HCT116 (cell line): ENCODE measurements at regions not wholly inside any gene's neighbourhood (a gene's known extent, or its start where the extent isn't known, plus 50 kb on each side); places are given as distances from the start of the nearest gene placed in this dataset.

ENCODE experiments used
- ATAC-seq: fragments of 200-7000 bp; cut with Tn5 transposase; 2 replicates; pipeline ENCODE4 v1.9.1; 2020; ENCODE audit warnings: mild to moderate bottlenecking, moderate library complexity
- BruUV-seq: library from RNA; stranded (reverse); fragments of 400-500 nt; replicated peaks from 2 replicates; lab custom pipeline; 2021; lab: Mats Ljungman, UMichigan
- CTCF ChIA-PET: fragments of 300-600 bp; sonication (Branson Sonifier 250); formaldehyde crosslinking; loops from one replicate; lab custom pipeline; 2021; ENCODE audit warnings: antibody characterized with exemption; lab: Charles Lee
- POLR2A ChIA-PET: fragments of 300-600, 350-600 bp; sonication (Branson Sonifier 250); formaldehyde crosslinking; loops from one replicate; lab custom pipeline; 2021; ENCODE audit warnings: antibody characterized with exemption; lab: Charles Lee
- RAD21 ChIA-PET, 2 experiments: fragments of 300-600 bp; sonication (Branson Sonifier 250); formaldehyde crosslinking; loops; one replicate each; lab custom pipeline; 2023; ENCODE audit warnings: low total read pairs in 2 of 2; ENCODE audit not compliant: uncharacterized antibody in 2 of 2, unreplicated experiment in 2 of 2, low non-redundant PET in 1 of 2; lab: Charles Lee
- DNase-seq: peaks from one replicate; pipeline ENCODE4 v3.0.0-alpha.2; 2010; ENCODE audit warnings: low read depth, low spot score
- H2AFZ ChIP-seq: fragments of 200-600 bp; shearing (Covaris generic), sonication (generic); 2 replicates; pipeline ENCODE4 v1.6.1; 2017; ENCODE audit warnings: low read depth, mixed run types, mixed read lengths, antibody characterized with exemption, low read length; ENCODE audit not compliant: poor library complexity, severe bottlenecking
- H3K27ac ChIP-seq: 2 replicates; pipeline ENCODE4 v1.5.1; 2012; ENCODE audit warnings: low read depth, low read length
- H3K27me3 ChIP-seq: fragments of 200-600 bp; sonication (generic); 2 replicates; pipeline ENCODE4 v1.6.1; 2016; ENCODE audit warnings: mixed run types, low read length, mixed read lengths; ENCODE audit not compliant: insufficient read depth
- H3K36me3 ChIP-seq, 2 experiments: fragments of 200-500 bp in 1 of 2; fragments of 200-600 bp in 1 of 2; sonication (Bioruptor generic) in 1 of 2; sonication (generic) in 1 of 2; 2 replicates each; pipeline versions ENCODE4 v1.5.1 to v1.6.1; 2014 to 2016; ENCODE audit warnings: low read length in 2 of 2, inconsistent platforms in 1 of 2, mixed read lengths in 1 of 2, mixed run types in 1 of 2; ENCODE audit not compliant: insufficient read depth in 2 of 2, control insufficient read depth in 1 of 2
- H3K4me1 ChIP-seq, 2 experiments: fragments of 200-600 bp in 1 of 2; sonication (generic) in 1 of 2; 2 replicates each; pipeline versions ENCODE4 v1.5.1 to v1.6.1; 2012 to 2017; ENCODE audit warnings: low read length in 2 of 2, inconsistent platforms in 1 of 2, mild to moderate bottlenecking in 1 of 2, mixed read lengths in 1 of 2, mixed run types in 1 of 2, moderate library complexity in 1 of 2; ENCODE audit not compliant: insufficient read depth in 2 of 2, control insufficient read depth in 1 of 2
- H3K4me2 ChIP-seq: fragments of 200-600 bp; sonication (generic); 2 replicates; pipeline ENCODE4 v1.6.1; 2017; ENCODE audit warnings: mixed run types, low read length, mixed read lengths
- H3K4me3 ChIP-seq, 2 experiments: fragments of 200-600 bp in 1 of 2; sonication (generic) in 1 of 2; replicated peaks in 1 of 2; 2 replicates each; pipeline ENCODE4 v1.5.1; 2011 to 2016; ENCODE audit warnings: low read length in 2 of 2, control low read depth in 1 of 2, low read depth in 1 of 2, mild to moderate bottlenecking in 1 of 2, mixed read lengths in 1 of 2, mixed run types in 1 of 2
- H3K79me2 ChIP-seq: fragments of 200-600 bp; sonication (generic); 2 replicates; pipeline ENCODE4 v1.6.1; 2017; ENCODE audit warnings: mild to moderate bottlenecking, mixed run types, low read length, moderate library complexity, mixed read lengths; ENCODE audit not compliant: insufficient read depth
- H3K9ac ChIP-seq: fragments of 200-600 bp; sonication (generic); 2 replicates; pipeline ENCODE4 v1.6.1; 2016; ENCODE audit warnings: low read length, mixed read lengths
- H3K9me2 ChIP-seq: fragments of 200-600 bp; sonication (generic), shearing (Covaris generic); 2 replicates; pipeline ENCODE4 v1.6.1; 2017; ENCODE audit warnings: mixed run types, mild to moderate bottlenecking, moderate library complexity; ENCODE audit not compliant: insufficient read depth
- H3K9me3 ChIP-seq, 2 experiments: fragments of 200-500 bp in 1 of 2; fragments of 200-600 bp in 1 of 2; sonication (Bioruptor generic) in 1 of 2; sonication (generic) in 1 of 2; 2 replicates each; pipeline ENCODE4 v1.6.1; 2014 to 2017; ENCODE audit warnings: low read length in 2 of 2, mixed read lengths in 2 of 2, inconsistent platforms in 1 of 2, low read depth in 1 of 2, mild to moderate bottlenecking in 1 of 2, mixed run types in 1 of 2, moderate library complexity in 1 of 2; ENCODE audit not compliant: control insufficient read depth in 1 of 2, insufficient read depth in 1 of 2
- H4K20me1 ChIP-seq: fragments of 200-600 bp; sonication (generic), shearing (Covaris generic); 2 replicates; pipeline ENCODE4 v1.6.1; 2017; ENCODE audit warnings: mixed run types, mild to moderate bottlenecking, moderate library complexity; ENCODE audit not compliant: insufficient read depth
- CTCF ChIP-seq, 3 experiments: fragments of 200-600 bp in 1 of 3; sonication (generic) in 1 of 3; IDR thresholded peaks in 2 of 3; conservative IDR thresholded peaks in 1 of 3; 2 replicates each; pipeline ENCODE4 v1.5.1; 2012 to 2017; ENCODE audit warnings: low read depth in 2 of 3, low read length in 2 of 3, antibody characterized with exemption in 1 of 3, borderline replicate concordance in 1 of 3, control low read depth in 1 of 3, mild to moderate bottlenecking in 1 of 3, mixed read lengths in 1 of 3, mixed run types in 1 of 3, moderate library complexity in 1 of 3; ENCODE audit not compliant: insufficient read depth in 1 of 3
- POLR2A ChIP-seq: IDR thresholded peaks from 2 replicates; pipeline ENCODE4 v1.7.0; 2011; ENCODE audit warnings: borderline replicate concordance; ENCODE audit not compliant: insufficient read depth, insufficient read length; ENCODE audit errors: extremely low read depth
- ZBTB33 ChIP-seq: IDR thresholded peaks from 2 replicates; pipeline ENCODE4 v1.6.1; 2011; ENCODE audit warnings: mild to moderate bottlenecking, low read length, moderate library complexity; ENCODE audit not compliant: insufficient replicate concordance; ENCODE audit errors: extremely low read depth
- intact Hi-C: fragments of 100-400 bp; cut with micrococcal nuclease; formaldehyde crosslinking; loops from 2 replicates; pipeline ENCODE4 v1.10.0; 2022

GRCh38 chr1:73517603-73518191 lies 680.3 kb downstream of the LRRIQ3 start:
- RAD21 ChIA-PET = no interaction called here
- no peak overlapping the region for H3K4me3 ChIP-seq
- no TSS peak for BruUV-seq

More at GRCh38 chr1:73517603-73518191, 680.3 kb downstream of the LRRIQ3 start:
- Histone ChIP-seq H2AFZ (no peak overlapping the region), H3K9me2 (no peaks in the 10 kb centered on the region), H3K4me1 (no peaks in the 10 kb centered on the region), H3K9me3 (peaks cover 4 to 17% of the 10 kb centered on the region in 2 experiments; a peak in 2 of 4 replicates), H3K27ac (no peak overlapping the region), H3K79me2 (no peaks in the 10 kb centered on the region), H3K9ac (no peak overlapping the region), H3K36me3 (no peaks in the 10 kb centered on the region), H4K20me1 (no peaks in the 10 kb centered on the region), H3K27me3 (no peaks in the 10 kb centered on the region), H3K4me2 (no peak overlapping the region)
- intact Hi-C loops = no loop called here
- ChIA-PET POLR2A (no interaction called here), CTCF (no interaction called here)
- ATAC-seq (no peak), DNase-seq (no peak)
- TF ChIP-seq POLR2A (no peak), ZBTB33 (no peak), CTCF (IDR thresholded peaks at IDR 0.05 in 2 of 3, conservative IDR thresholded peaks at IDR 0.05 in 1 of 3; ENCODE audit: borderline replicate concordance in 1 of 3, insufficient read depth in 1 of 3, low read depth in 2 of 3, low read length in 2 of 3) (no peak)
